Spleen (tissue), 11 donors: ENCODE measurements at regions not wholly inside any gene's neighbourhood (a gene's known extent, or its start where the extent isn't known, plus 50 kb on each side); places are given as distances from the start of the nearest gene placed in this dataset.

ENCODE experiments used
- DNase-seq: peaks from one replicate; pipeline ENCODE4 v3.0.0-alpha.2; 2020
- H3K27ac ChIP-seq, 8 donors: fragments of 200-600 bp; sonication (generic) in 7 of 8; 1 replicate in 4 of 8; 2 replicates in 4 of 8; pipeline versions ENCODE4 v1.5.0 to v1.8.0; 2016 to 2021; ENCODE audit warnings: inconsistent platforms in 4 of 8, mild to moderate bottlenecking in 4 of 8, moderate library complexity in 1 of 8
- H3K27me3 ChIP-seq, 7 donors: fragments of 200-600 bp; sonication (generic) in 6 of 7; replicated peaks in 1 of 7; 1 replicate in 4 of 7; 2 replicates in 3 of 7; pipeline versions ENCODE4 v1.5.0 to v1.8.0; 2016 to 2021; ENCODE audit warnings: inconsistent platforms in 3 of 7, mild to moderate bottlenecking in 1 of 7
- H3K36me3 ChIP-seq, 6 donors: fragments of 200-600 bp; sonication (generic) in 5 of 6; 1 replicate in 4 of 6; 2 replicates in 2 of 6; pipeline versions ENCODE4 v1.5.0 to v1.8.0; 2016 to 2021; ENCODE audit warnings: inconsistent platforms in 2 of 6
- H3K4me1 ChIP-seq, 6 donors: fragments of 200-600 bp; sonication (generic) in 5 of 6; 1 replicate in 3 of 6; 2 replicates in 3 of 6; pipeline versions ENCODE4 v1.5.0 to v1.8.0; 2016 to 2021; ENCODE audit warnings: inconsistent platforms in 3 of 6
- H3K4me3 ChIP-seq, 8 donors: fragments of 200-600 bp; sonication (generic) in 7 of 8; 1 replicate in 4 of 8; 2 replicates in 4 of 8; pipeline versions ENCODE4 v1.5.0 to v1.8.0; 2016 to 2021; ENCODE audit warnings: inconsistent platforms in 4 of 8, mild to moderate bottlenecking in 4 of 8, moderate library complexity in 2 of 8
- H3K9me3 ChIP-seq, 8 donors: fragments of 200-600 bp; sonication (generic) in 7 of 8; 1 replicate in 4 of 8; 2 replicates in 4 of 8; pipeline versions ENCODE4 v1.5.0 to v1.8.0; 2016 to 2021; ENCODE audit warnings: inconsistent platforms in 4 of 8
- POLR2A ChIP-seq, 3 donors: fragments of 450-650 bp; IDR thresholded peaks; one replicate each; pipeline ENCODE4 v1.5.1; 2017; ENCODE audit warnings: antibody characterized with exemption in 3 of 3, mild to moderate bottlenecking in 1 of 3
- POLR2AphosphoS5 ChIP-seq, 3 donors: sonication (generic); formaldehyde crosslinking; IDR thresholded peaks; one replicate each; pipeline ENCODE4 v1.5.1; 2017; ENCODE audit warnings: antibody characterized with exemption in 3 of 3
- WGBS, 5 donors: extraction: QIAGEN DNeasy Blood & Tissue Kit in 3 of 5; methylation state at CpG; one replicate each; pipeline versions ENCODE4 v1.1.5 to v1.1.7; 2013 to 2018; 5-methylcytosine and 5-hydroxymethylcytosine counted together
- intact Hi-C: fragments of 100-400 bp; cut with DNase I; formaldehyde crosslinking; loops from one replicate; pipeline ENCODE4 v1.15.0; 2023; ENCODE audit warnings: low total_unique reads
- TF ChIP-seq, protein P1 (sequence below), 11 experiments: fragments of 200-600 bp in 7 of 11; fragments of 450-650 bp in 4 of 11; sonication (generic) in 4 of 11; IDR thresholded peaks in 8 of 11; conservative IDR thresholded peaks in 3 of 11; 1 replicate in 7 of 11; 2 replicates in 4 of 11; pipeline versions ENCODE4 v1.4.0 to v1.8.0; 2016 to 2021; ENCODE audit warnings: antibody characterized with exemption in 11 of 11, inconsistent platforms in 4 of 11, mild to moderate bottlenecking in 1 of 11
- donor health status: healthy with polysubstance abuse.
- donor health status: DM: no; HTN: no; CAD: no; lungs with moderate emphysema.
- donor health status: DM: no; HTN: no; CAD: no.
- donor health status: Bipolar disorder and iron deficiency.
- donor health status: healthy.
- donor health status: DM: no; HTN: no; CAD: no.
- donor health status: DM: yes; HTN: yes; CAD: no.

DNA sequence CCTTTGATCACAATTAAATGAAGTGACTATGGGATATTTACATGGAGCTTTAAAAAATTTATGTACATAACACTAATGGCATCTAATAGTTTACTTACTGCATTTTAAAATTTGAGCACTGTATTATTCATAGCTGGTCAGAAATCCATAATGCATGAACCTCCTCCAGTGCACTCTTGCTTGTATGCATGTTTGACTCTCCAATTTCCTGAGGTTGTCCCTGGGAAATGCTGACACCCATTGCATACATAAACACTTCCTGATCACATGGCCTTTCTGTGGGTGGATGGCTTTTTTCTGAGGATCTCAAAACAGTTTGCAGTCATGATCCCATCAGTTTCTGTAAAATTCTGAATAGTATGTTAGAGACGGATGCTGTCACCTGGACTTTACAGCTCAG is 577.8 kb downstream of the REEP3 start:
- Histone ChIP-seq H3K36me3 (no peaks in the 10 kb centered on the region), H3K27me3 (peaks cover 0 to 9% (median 0%) of the 10 kb centered on the region in 7 donors), H3K4me1 (no peaks in the 10 kb centered on the region), H3K27ac (no peak overlapping the region), H3K9me3 (no peaks in the 10 kb centered on the region), H3K4me3 (no peak overlapping the region)
- no peak for DNase-seq
- intact Hi-C loops: no loop called here
- 88 to 96% (median 90%) methylated on average over 1 of the region's 1 CpG for WGBS, 5 donors
- TF ChIP-seq, protein P1, sequence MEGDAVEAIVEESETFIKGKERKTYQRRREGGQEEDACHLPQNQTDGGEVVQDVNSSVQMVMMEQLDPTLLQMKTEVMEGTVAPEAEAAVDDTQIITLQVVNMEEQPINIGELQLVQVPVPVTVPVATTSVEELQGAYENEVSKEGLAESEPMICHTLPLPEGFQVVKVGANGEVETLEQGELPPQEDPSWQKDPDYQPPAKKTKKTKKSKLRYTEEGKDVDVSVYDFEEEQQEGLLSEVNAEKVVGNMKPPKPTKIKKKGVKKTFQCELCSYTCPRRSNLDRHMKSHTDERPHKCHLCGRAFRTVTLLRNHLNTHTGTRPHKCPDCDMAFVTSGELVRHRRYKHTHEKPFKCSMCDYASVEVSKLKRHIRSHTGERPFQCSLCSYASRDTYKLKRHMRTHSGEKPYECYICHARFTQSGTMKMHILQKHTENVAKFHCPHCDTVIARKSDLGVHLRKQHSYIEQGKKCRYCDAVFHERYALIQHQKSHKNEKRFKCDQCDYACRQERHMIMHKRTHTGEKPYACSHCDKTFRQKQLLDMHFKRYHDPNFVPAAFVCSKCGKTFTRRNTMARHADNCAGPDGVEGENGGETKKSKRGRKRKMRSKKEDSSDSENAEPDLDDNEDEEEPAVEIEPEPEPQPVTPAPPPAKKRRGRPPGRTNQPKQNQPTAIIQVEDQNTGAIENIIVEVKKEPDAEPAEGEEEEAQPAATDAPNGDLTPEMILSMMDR (IDR thresholded peaks at IDR 0.05 in 8 of 11, conservative IDR thresholded peaks at IDR 0.05 in 3 of 11): no peak
- no peak for TF ChIP-seq POLR2A (IDR thresholded peaks at IDR 0.05)
- no peak for TF ChIP-seq POLR2AphosphoS5 (IDR thresholded peaks at IDR 0.05)

DNA sequence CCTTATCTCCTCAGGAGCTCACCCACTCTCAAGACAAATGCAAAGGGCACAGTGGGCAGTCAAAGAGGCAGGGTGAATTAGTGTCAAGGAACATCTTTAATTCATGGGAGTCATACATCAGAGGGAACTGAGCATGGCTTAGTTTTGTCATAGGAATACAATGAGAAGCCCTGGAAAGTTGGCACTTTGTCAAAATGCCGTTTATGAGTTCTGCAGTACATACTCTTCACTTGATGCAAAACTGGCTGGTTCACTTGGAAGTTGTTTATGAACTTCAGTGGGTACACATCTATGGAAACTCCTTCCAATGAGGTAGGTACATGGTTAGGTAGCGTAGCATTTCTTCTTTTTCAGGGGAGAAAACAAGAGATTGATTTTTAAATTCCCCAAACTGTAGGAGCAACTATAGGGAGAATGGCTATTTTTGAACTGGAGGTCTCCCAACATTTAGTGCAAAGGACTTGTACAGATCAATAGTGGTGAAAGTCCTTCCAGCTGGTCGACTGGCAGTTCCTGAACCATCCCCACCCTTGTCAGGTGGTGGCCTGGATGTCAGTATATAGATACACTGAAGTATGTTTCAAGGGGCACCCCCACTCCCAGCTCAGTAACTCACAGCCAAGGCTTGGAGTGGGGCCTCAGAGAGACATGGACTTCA is 580.5 kb downstream of the REEP3 start:
- H3K4me3 ChIP-seq: no peak overlapping the region
- no peaks in the 10 kb centered on the region for H3K36me3 ChIP-seq
- no peaks in the 10 kb centered on the region for H3K9me3 ChIP-seq
- H3K27me3 ChIP-seq: no peaks in the 10 kb centered on the region
- no peaks in the 10 kb centered on the region for H3K4me1 ChIP-seq
- TF ChIP-seq POLR2A (IDR thresholded peaks at IDR 0.05) (no peak), POLR2AphosphoS5 (IDR thresholded peaks at IDR 0.05) (no peak)
- TF ChIP-seq, protein P1 (IDR thresholded peaks at IDR 0.05 in 8 of 11, conservative IDR thresholded peaks at IDR 0.05 in 3 of 11): no peak
- intact Hi-C loops: no loop called here
- no peak for DNase-seq
- no peak overlapping the region for H3K27ac ChIP-seq
- 57 to 68% (median 63%) methylated on average over 3 of the region's 3 CpGs for WGBS, 5 donors

DNA sequence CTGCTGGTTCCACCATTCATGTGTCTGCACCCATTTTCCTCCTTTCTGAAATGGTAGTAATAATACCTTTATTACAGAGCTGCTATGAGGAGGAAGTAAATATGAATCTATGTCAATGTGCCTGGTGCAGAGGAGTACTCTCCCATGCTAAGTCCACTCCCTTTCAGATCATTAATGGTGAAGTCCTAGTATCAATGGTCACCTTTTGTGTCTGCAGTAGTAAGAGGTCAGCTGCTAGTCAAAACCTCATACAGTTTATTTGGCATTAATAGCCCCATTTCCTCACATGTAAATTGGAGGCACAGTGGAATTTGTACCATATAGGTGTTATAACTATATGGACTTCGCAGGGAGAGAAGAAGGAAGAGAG is 581.0 kb downstream of the REEP3 start:
- H3K9me3 ChIP-seq: no peaks in the 10 kb centered on the region
- intact Hi-C loops: no loop called here
- 75 to 93% (median 83%) methylated on average over 1 of the region's 1 CpG for WGBS, 5 donors
- no peak for TF ChIP-seq POLR2A (IDR thresholded peaks at IDR 0.05)
- TF ChIP-seq, protein P1 (IDR thresholded peaks at IDR 0.05 in 8 of 11, conservative IDR thresholded peaks at IDR 0.05 in 3 of 11): no peak
- no peak for TF ChIP-seq POLR2AphosphoS5 (IDR thresholded peaks at IDR 0.05)
- no peaks in the 10 kb centered on the region for H3K27me3 ChIP-seq
- no peaks in the 10 kb centered on the region for H3K36me3 ChIP-seq
- no peak for DNase-seq
- H3K4me1 ChIP-seq: no peaks in the 10 kb centered on the region
- H3K27ac ChIP-seq: no peak overlapping the region
- H3K4me3 ChIP-seq: no peak overlapping the region

DNA sequence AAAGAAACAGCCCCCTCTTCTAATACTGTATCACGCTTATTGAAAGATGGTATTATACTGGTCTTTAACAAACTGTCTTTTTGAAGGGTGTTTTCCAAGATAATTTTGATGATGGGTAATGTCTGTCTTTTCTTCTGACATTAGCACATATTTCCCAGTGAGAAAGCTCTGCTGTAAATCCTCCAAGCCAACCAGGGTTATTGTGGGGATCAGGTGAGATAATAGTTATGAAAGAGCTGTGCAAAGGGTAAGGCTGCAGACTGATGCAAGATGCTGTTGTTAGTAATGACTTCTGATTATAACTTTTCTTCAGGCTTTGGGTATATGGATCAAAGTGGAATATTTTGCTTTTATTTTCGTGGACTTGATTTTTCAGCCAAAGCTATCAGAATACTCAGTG is 581.7 kb downstream of the REEP3 start:
- Histone ChIP-seq H3K36me3 (no peaks in the 10 kb centered on the region), H3K27ac (no peak overlapping the region), H3K4me1 (no peaks in the 10 kb centered on the region), H3K27me3 (no peaks in the 10 kb centered on the region), H3K4me3 (no peak overlapping the region), H3K9me3 (no peaks in the 10 kb centered on the region)
- no peak for TF ChIP-seq POLR2AphosphoS5 (IDR thresholded peaks at IDR 0.05)
- no peak for TF ChIP-seq POLR2A (IDR thresholded peaks at IDR 0.05)
- TF ChIP-seq, protein P1 (IDR thresholded peaks at IDR 0.05 in 8 of 11, conservative IDR thresholded peaks at IDR 0.05 in 3 of 11): no peak
- intact Hi-C loops: no loop called here
- no peak for DNase-seq
- 85 to 91% (median 90%) methylated on average over 2 of the region's 2 CpGs for WGBS, 5 donors
